ENCODE measurements at regions not wholly inside any gene's neighbourhood (a gene's known extent, or its start where the extent isn't known, plus 50 kb on each side); places are given as distances from the start of the nearest gene placed in this dataset.

GRCh38 chr18:61209801-61210200 lies 123.4 kb upstream of the CDH20 start:
- in situ Hi-C loops (cut with HindIII; ENCODE audit: low pct_unique_long_range_greater_than_20kb, low sequenced_read_pairs), result no loop called here
- no peak for DNase-seq (ENCODE audit: low read depth)

DNA sequence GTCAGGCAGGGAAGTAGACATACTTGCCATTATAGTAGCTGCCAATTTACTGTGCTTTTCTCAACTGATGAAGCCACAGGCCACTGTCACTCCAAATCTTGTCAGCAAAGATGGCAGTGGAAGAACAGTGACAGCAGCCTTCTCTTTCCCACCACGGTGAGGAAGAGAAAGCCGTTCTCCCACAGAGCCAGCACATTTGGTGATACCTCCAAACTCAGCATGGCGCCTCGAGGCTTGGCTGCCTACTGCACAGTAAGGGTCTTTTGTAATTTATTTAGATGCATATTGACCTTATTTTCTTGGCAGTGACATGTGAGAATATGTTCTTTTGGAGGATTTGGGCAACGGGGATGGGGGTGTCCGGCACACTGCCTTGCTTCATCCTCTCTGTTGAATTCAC lies 117.2 kb upstream of the CDH20 start:
- no peak for DNase-seq (ENCODE audit: low read depth)
- in situ Hi-C loops (cut with HindIII; ENCODE audit: low pct_unique_long_range_greater_than_20kb, low sequenced_read_pairs), result no loop called here

DNA sequence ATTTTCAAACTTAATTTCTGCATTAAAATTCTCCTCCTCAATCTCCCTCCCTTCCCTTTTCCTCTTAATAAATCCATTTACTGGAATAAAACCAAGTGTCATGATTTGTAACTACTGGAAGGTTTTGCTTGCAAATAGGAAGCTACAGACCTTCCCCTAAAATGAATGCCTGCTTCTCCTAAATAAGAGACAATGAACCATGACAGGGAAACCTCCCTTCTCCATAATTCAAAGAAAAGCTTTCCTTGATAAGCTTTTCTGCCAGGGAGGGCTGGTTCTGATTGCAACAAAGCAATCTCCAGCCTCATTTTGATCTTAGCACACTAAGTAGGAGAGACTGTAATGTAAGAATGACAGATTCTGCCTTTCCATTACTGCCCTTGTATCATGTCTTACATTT lies 111.0 kb upstream of the CDH20 start:
- in situ Hi-C loops (cut with HindIII; ENCODE audit: low pct_unique_long_range_greater_than_20kb, low sequenced_read_pairs), result no loop called here

DNA sequence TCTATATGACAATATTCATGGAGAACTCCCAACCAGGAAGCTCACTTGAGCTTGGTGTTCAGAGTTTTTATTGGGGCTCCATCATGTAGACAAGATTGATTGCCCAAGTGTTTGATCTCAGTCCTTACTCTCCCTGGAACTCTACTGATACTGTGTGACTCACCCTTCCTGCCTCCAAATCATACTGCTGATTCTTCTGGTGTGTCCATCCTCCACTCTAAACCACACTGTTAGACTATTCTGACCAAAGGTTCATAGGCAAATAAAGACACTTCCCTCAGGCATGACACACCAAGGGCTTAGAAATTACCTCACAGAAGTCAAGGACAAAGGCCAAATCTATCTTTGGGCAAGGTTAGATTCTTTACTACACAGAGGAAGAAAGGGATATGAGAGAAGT lies 107.9 kb upstream of the CDH20 start:
- DNase-seq (ENCODE audit: low read depth), result no peak
- in situ Hi-C loops (cut with HindIII; ENCODE audit: low pct_unique_long_range_greater_than_20kb, low sequenced_read_pairs), result no loop called here

More for the DNA sequence above, 111.0 kb upstream of the CDH20 start:
- no peak for DNase-seq (ENCODE audit: low read depth)

- in situ Hi-C loops (cut with HindIII; ENCODE audit: low pct_unique_long_range_greater_than_20kb, low sequenced_read_pairs), result no loop called here
- DNase-seq (ENCODE audit: low read depth), result no peak
Observed at GRCh38 chr18:61236356-61237057, 96.7 kb upstream of the CDH20 start.

DNA sequence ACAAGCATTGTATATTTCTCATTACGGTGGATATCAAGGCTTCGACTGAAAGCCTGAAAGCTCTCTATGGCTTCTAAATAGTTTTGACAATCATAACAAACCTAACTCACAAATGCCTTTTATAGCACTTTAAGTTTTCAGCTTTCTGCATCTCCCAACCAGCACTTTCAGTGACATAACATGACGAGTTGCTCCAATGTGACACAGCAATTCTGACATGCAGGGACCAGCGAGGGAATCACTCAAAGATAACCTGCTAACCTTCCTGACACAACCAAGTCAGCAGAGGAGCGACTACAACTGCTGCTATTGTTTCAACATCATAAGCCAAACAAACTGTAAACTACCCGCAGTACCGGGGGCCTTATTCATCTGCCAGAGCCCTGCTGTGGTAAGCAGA lies 95.7 kb upstream of the CDH20 start:
- no peak for DNase-seq (ENCODE audit: low read depth)
- in situ Hi-C loops (cut with HindIII; ENCODE audit: low pct_unique_long_range_greater_than_20kb, low sequenced_read_pairs), result no loop called here

DNA sequence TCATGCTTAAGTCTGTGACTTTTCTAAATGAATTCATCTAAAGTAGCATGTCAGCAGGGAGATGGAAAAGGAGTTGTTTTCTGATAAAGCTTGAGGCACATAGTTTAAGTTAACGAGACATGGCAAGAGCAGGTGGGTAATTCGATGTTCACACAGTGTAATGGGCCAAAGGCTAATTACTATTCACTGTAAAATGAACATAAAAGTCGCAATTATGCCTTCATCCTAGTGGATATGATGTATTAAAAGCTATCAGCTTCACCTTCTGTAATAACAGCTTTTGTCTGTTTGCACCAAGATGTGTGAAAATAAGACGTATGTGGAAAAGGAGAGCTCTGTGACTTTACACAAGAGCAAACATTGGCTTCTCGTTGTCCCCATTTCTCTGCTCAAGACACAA lies 94.2 kb upstream of the CDH20 start:
- DNase-seq (ENCODE audit: low read depth), result no peak
- in situ Hi-C loops (cut with HindIII; ENCODE audit: low pct_unique_long_range_greater_than_20kb, low sequenced_read_pairs), result no loop called here

DNA sequence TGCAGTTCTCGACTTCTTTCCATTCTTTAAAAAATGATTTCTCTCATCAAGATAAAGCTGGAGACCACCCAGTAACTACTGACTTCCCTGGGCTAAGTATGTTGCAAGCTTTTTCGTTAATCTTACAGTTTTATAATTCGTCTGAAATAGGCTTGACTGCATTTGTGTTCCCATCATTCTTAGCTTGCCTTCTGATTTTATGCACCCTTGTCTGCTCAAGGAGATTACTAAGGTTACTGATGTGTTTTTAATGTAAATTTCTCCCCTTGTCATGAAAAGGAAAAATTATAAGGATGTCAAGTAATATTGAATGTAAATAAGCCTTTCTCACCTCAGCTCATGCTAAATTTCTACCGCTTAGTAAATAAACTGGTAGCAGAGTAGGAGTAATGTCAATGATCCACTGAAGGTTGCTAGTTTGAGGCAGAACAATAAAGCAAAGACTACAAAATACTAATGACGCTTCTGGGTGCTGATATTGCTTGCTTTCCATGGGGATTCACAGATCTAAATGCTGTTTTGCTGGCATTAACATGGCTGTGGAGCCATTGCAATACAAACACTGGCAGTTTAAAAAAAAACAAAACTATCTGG lies 91.9 kb upstream of the CDH20 start:
- DNase-seq (ENCODE audit: low read depth), result no peak
- in situ Hi-C loops (cut with HindIII; ENCODE audit: low pct_unique_long_range_greater_than_20kb, low sequenced_read_pairs), result no loop called here

DNA sequence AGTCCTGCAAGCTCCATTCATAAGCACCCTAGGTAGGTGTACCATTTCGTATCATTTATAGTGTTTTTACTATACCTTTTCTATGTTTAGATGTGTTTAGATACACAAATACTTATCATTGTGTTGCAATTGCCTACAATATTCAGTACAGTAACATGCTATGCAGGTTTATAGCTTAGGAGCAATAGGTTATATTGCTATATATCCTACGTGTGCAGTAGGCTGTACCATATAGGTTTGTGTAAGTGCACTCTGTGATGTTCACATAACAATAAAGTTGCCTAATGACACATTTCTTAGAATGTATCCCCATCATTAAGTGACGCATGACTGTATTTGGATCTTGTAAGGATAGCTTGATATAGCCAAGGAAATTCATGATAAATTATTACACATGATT lies 88.6 kb upstream of the CDH20 start:
- in situ Hi-C loops (cut with HindIII; ENCODE audit: low pct_unique_long_range_greater_than_20kb, low sequenced_read_pairs), result no loop called here
- no peak for DNase-seq (ENCODE audit: low read depth)

- no peak for DNase-seq (ENCODE audit: low read depth)
- in situ Hi-C loops (cut with HindIII; ENCODE audit: low pct_unique_long_range_greater_than_20kb, low sequenced_read_pairs), result no loop called here
Observed at GRCh38 chr18:61245276-61245675, 88.0 kb upstream of the CDH20 start.

- DNase-seq (ENCODE audit: low read depth), result no peak
- in situ Hi-C loops (cut with HindIII; ENCODE audit: low pct_unique_long_range_greater_than_20kb, low sequenced_read_pairs), result no loop called here
Observed at GRCh38 chr18:61248589-61248988, 84.6 kb upstream of the CDH20 start.

GRCh38 chr18:61256291-61256690 lies 76.9 kb upstream of the CDH20 start:
- DNase-seq (ENCODE audit: low read depth), result no peak
- in situ Hi-C loops (cut with HindIII; ENCODE audit: low pct_unique_long_range_greater_than_20kb, low sequenced_read_pairs), result no loop called here

GRCh38 chr18:61261870-61262269 lies 71.4 kb upstream of the CDH20 start:
- DNase-seq (ENCODE audit: low read depth), result no peak
- in situ Hi-C loops (cut with HindIII; ENCODE audit: low pct_unique_long_range_greater_than_20kb, low sequenced_read_pairs), result no loop called here

DNA sequence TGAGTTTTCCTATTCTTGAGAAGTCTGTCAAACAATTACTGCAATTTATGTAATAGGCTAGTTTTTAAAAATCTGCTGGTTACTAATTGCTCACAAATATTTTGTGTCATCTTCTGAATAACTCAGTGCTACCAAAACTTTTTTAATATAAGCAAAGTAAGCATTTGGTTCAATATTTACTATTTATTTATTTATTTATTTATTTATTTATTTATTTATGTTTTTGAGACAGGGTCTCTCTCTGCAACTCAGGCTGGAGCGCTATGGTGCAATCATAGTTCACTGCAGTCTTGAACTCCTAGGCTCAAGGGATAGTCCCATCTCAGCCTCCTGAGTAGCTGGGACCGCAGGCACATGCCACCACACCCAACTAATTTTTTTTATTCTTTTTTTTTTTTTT lies 60.4 kb upstream of the CDH20 start:
- DNase-seq (ENCODE audit: low read depth), result no peak
- in situ Hi-C loops (cut with HindIII; ENCODE audit: low pct_unique_long_range_greater_than_20kb, low sequenced_read_pairs), result no loop called here

DNA sequence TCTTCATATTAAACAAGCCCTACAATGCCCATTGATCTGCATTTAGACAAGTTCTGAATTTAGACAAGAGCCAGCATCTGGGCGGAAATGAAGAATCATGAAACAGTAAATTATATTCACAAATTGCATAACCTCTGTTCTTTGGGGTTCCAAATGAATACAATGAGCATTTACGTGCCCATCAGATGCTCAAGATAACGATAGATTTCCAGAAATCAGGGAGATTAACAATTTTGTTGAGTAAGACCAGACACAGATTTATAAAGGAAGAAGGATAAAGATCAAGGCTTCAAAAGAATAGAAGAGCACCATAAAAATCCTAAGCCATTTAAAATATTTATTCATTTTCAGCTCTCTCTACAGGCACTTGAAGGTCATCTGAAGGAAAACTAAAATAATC lies 59.7 kb upstream of the CDH20 start:
- in situ Hi-C loops (cut with HindIII; ENCODE audit: low pct_unique_long_range_greater_than_20kb, low sequenced_read_pairs), result no loop called here
- DNase-seq (ENCODE audit: low read depth), result no peak

DNA sequence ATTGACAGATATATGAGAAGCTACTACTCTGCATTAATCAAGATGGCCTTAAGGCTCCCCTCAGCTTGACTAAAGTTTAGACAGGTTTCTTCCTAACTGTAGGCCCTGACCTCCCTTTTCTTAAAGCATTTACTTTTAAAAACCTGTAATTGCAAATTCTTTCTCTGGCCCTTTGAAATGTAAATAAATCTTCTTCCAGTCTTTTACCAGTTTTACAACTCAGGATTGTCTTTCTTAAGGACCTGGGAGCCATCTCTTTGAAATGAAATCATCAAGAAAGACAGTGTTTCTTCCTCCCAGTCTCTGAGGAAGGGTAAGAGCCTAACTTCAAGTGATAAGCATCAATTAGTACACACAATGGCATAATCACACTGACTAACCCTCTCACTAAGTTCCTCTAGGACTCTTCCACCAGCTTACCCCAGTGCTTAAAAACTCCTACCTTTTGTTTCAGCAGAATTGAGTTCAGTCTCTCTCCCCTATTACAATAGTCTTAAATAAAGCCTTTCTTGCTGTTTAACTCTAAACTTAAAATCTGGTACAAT lies 58.7 kb upstream of the CDH20 start:
- no peak for DNase-seq (ENCODE audit: low read depth)
- in situ Hi-C loops (cut with HindIII; ENCODE audit: low pct_unique_long_range_greater_than_20kb, low sequenced_read_pairs), result no loop called here

DNA sequence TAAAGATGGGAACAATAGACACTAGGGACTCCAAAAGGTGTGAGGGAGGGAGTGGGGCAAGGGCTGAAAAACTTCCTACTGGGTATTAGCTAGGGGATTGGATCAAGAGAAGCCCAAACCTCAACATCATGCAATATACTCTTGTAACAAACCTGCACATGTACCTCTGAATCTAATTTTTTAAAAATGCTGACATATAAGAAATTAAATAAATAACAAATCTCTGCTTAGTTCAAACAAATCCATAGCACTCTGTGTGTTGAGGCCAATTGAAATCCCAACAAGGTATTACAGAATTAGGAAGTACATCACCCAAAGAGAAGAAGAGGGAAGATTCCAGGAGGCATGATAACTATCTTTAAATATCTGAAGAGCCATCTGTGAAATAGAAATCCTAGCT lies 55.4 kb upstream of the CDH20 start:
- in situ Hi-C loops (cut with HindIII; ENCODE audit: low pct_unique_long_range_greater_than_20kb, low sequenced_read_pairs), result no loop called here
- DNase-seq (ENCODE audit: low read depth), result no peak

GRCh38 chr18:61281431-61281830 lies 51.8 kb upstream of the CDH20 start:
- in situ Hi-C loops (cut with HindIII; ENCODE audit: low pct_unique_long_range_greater_than_20kb, low sequenced_read_pairs), result no loop called here
- no peak for DNase-seq (ENCODE audit: low read depth)

- in situ Hi-C loops (cut with HindIII; ENCODE audit: low pct_unique_long_range_greater_than_20kb, low sequenced_read_pairs), result no loop called here
- no peak for DNase-seq (ENCODE audit: low read depth)
Observed at GRCh38 chr18:61282926-61283325, 50.3 kb upstream of the CDH20 start.

Data from Caki2 (cell line).